Neural cell (in vitro differentiated cells): ENCODE measurements at regions not wholly inside any gene's neighbourhood (a gene's known extent, or its start where the extent isn't known, plus 50 kb on each side); places are given as distances from the start of the nearest gene placed in this dataset.

Source experiments
- H2AFZ ChIP-seq: fragments of 200-600, 300-800 bp; sonication (generic), shearing (Covaris generic); 2 replicates; pipeline ENCODE4 v1.6.0; 2014; ENCODE audit warnings: low read depth, mild to moderate bottlenecking, antibody characterized with exemption, low read length, moderate library complexity
- H3F3A ChIP-seq: fragments of 200-600 bp; shearing (Covaris generic); 2 replicates; pipeline ENCODE4 v1.6.1; 2016; ENCODE audit warnings: mild to moderate bottlenecking, moderate library complexity, mixed read lengths, antibody characterized with exemption, low read length; ENCODE audit not compliant: insufficient read depth, poor library complexity, severe bottlenecking
- H3K27ac ChIP-seq: fragments of 200-600, 300-800 bp; sonication (generic), shearing (Covaris generic); 2 replicates; pipeline ENCODE4 v1.5.1; 2014; ENCODE audit warnings: mild to moderate bottlenecking, low read length, moderate library complexity
- H3K27me3 ChIP-seq: fragments of 300-800, 200-600 bp; sonication (generic), shearing (Covaris generic); 2 replicates; pipeline ENCODE4 v1.6.0; 2014; ENCODE audit warnings: mild to moderate bottlenecking, low read depth, low read length, moderate library complexity; ENCODE audit not compliant: insufficient read depth
- H3K36me3 ChIP-seq: fragments of 300-800, 200-600 bp; sonication (generic), shearing (Covaris generic); 2 replicates; pipeline ENCODE4 v1.5.1; 2014; ENCODE audit warnings: mild to moderate bottlenecking, antibody characterized with exemption, low read length, moderate library complexity; ENCODE audit not compliant: insufficient read depth
- H3K4me2 ChIP-seq: fragments of 300-800, 200-600 bp; sonication (generic), shearing (Covaris generic); 2 replicates; pipeline ENCODE4 v1.6.0; 2014; ENCODE audit warnings: mild to moderate bottlenecking, low read length
- H3K4me3 ChIP-seq: fragments of 300-800, 200-600 bp; sonication (generic), shearing (Covaris generic); 2 replicates; pipeline ENCODE4 v1.5.1; 2014; ENCODE audit warnings: mild to moderate bottlenecking, low read length, moderate library complexity
- H3K79me2 ChIP-seq: fragments of 200-600 bp; shearing (Covaris generic); replicated peaks from 2 replicates; pipeline ENCODE4 v1.6.0; 2014; ENCODE audit warnings: mild to moderate bottlenecking, low read length, moderate library complexity; ENCODE audit not compliant: insufficient read depth
- H3K9ac ChIP-seq: fragments of 300-800, 200-600 bp; sonication (generic), shearing (Covaris generic); 2 replicates; pipeline ENCODE4 v1.6.1; 2016; ENCODE audit warnings: mild to moderate bottlenecking, low read length, mixed read lengths
- H3K9me2 ChIP-seq: fragments of 200-600 bp; shearing (Covaris generic); 2 replicates; pipeline ENCODE4 v1.6.1; 2016; ENCODE audit warnings: mild to moderate bottlenecking, low read length, mixed read lengths; ENCODE audit not compliant: insufficient read depth
- H3K9me3 ChIP-seq: fragments of 200-600, 300-800 bp; sonication (generic), shearing (Covaris generic); 2 replicates; pipeline ENCODE4 v1.6.1; 2016; ENCODE audit warnings: mild to moderate bottlenecking, mixed run types, low read length, moderate library complexity, mixed read lengths
- H4K20me1 ChIP-seq: fragments of 200-600 bp; shearing (Covaris generic); 2 replicates; pipeline ENCODE4 v1.6.1; 2016; ENCODE audit warnings: mild to moderate bottlenecking, mixed run types; ENCODE audit not compliant: insufficient read depth
- CTCF ChIP-seq: fragments of 450-650 bp; IDR thresholded peaks from 2 replicates; pipeline ENCODE4 v1.5.1; 2014; ENCODE audit warnings: antibody characterized with exemption, mild to moderate bottlenecking, moderate library complexity; ENCODE audit not compliant: poor library complexity, severe bottlenecking
- EP300 ChIP-seq: fragments of 450-650 bp; conservative IDR thresholded peaks from 2 replicates; pipeline ENCODE4 v1.6.1; 2014; ENCODE audit warnings: antibody characterized with exemption, mild to moderate bottlenecking, moderate library complexity; ENCODE audit not compliant: poor library complexity, severe bottlenecking
- EZH2 ChIP-seq: fragments of 200-600, 300-800 bp; shearing (Covaris generic), sonication (generic); IDR thresholded peaks from 2 replicates; pipeline ENCODE4 v1.6.1; 2014; ENCODE audit warnings: antibody characterized with exemption, low read length, borderline replicate concordance, mild to moderate bottlenecking; ENCODE audit not compliant: insufficient read depth, poor library complexity, severe bottlenecking
- MXI1 ChIP-seq: fragments of 450-650 bp; conservative IDR thresholded peaks from 2 replicates; pipeline ENCODE4 v1.6.1; 2014; ENCODE audit warnings: antibody characterized with exemption, mild to moderate bottlenecking; ENCODE audit not compliant: poor library complexity, severe bottlenecking
- POLR2AphosphoS5 ChIP-seq: IDR thresholded peaks from 2 replicates; pipeline ENCODE4 v1.6.1; 2012
- RAD21 ChIP-seq: fragments of 450-650 bp; conservative IDR thresholded peaks from 2 replicates; pipeline ENCODE4 v1.6.1; 2014; ENCODE audit warnings: antibody characterized with exemption, mild to moderate bottlenecking, moderate library complexity
- REST ChIP-seq: IDR thresholded peaks from 2 replicates; pipeline ENCODE4 v1.6.1; 2012; ENCODE audit warnings: borderline replicate concordance
- SMC3 ChIP-seq: fragments of 450-650 bp; conservative IDR thresholded peaks from 2 replicates; pipeline ENCODE4 v1.6.1; 2014; ENCODE audit warnings: antibody characterized with exemption, mild to moderate bottlenecking, moderate library complexity; ENCODE audit not compliant: poor library complexity
- TAF1 ChIP-seq: IDR thresholded peaks from 2 replicates; pipeline ENCODE4 v1.6.1; 2012; ENCODE audit warnings: low read depth

GRCh38 chr16:79687249-79688130, 87.0 kb upstream of the MAF start:
- H3K79me2 ChIP-seq: no peaks in the 10 kb centered on the region
- H3K9me3 ChIP-seq: no peaks in the 10 kb centered on the region
- H2AFZ ChIP-seq: no peak overlapping the region
- H4K20me1 ChIP-seq: no peaks in the 10 kb centered on the region
- TF ChIP-seq POLR2AphosphoS5 (no peak), SMC3 (no peak), RAD21 (no peak), REST (no peak), EP300 (no peak), MXI1 (no peak), TAF1 (no peak), CTCF (no peak), EZH2 (no peak)
- H3K27ac ChIP-seq: no peak overlapping the region
- H3K27me3 ChIP-seq: no peaks in the 10 kb centered on the region
- no peak overlapping the region for H3K4me2 ChIP-seq
- H3K4me3 ChIP-seq: no peak overlapping the region
- H3K9ac ChIP-seq: no peak overlapping the region
- H3K36me3 ChIP-seq: no peaks in the 10 kb centered on the region
- H3F3A ChIP-seq: peaks cover 6% of the 10 kb centered on the region
- H3K9me2 ChIP-seq: no peaks in the 10 kb centered on the region

GRCh38 chr16:79685871-79686270, 85.3 kb upstream of the MAF start:
- H3K9ac ChIP-seq: no peak overlapping the region
- H3K79me2 ChIP-seq: no peaks in the 10 kb centered on the region
- H3K9me2 ChIP-seq: no peaks in the 10 kb centered on the region
- H3K27ac ChIP-seq: no peak overlapping the region
- H4K20me1 ChIP-seq: no peaks in the 10 kb centered on the region
- no peaks in the 10 kb centered on the region for H3K9me3 ChIP-seq
- H3K36me3 ChIP-seq: no peaks in the 10 kb centered on the region
- H3K4me3 ChIP-seq: no peak overlapping the region
- TF ChIP-seq RAD21 (no peak), EZH2 (no peak), SMC3 (no peak), TAF1 (no peak), MXI1 (no peak), EP300 (no peak), CTCF (no peak)
- H3K4me2 ChIP-seq: no peak overlapping the region
- no peaks in the 10 kb centered on the region for H3F3A ChIP-seq
- H3K27me3 ChIP-seq: no peaks in the 10 kb centered on the region
- H2AFZ ChIP-seq: no peak overlapping the region
